ENCODE measurements at regions not wholly inside any gene's neighbourhood (a gene's known extent, or its start where the extent isn't known, plus 50 kb on each side); places are given as distances from the start of the nearest gene placed in this dataset.

- TF ChIP-seq EZH2 (IDR thresholded peaks at IDR 0.05; ENCODE audit: low read length, unreplicated experiment) (no peak), CTCF (conservative IDR thresholded peaks at IDR 0.05; ENCODE audit: low read depth, low read length) (no peak), EZH2phosphoT487 (IDR thresholded peaks at IDR 0.05; ENCODE audit: borderline replicate concordance, low read length) (no peak)
Observed at GRCh38 chr7:32228601-32229000, 158.4 kb upstream of the PDE1C start.

All from PC-3 (cell line).